T-helper 1 cell (primary cell): ENCODE measurements at regions not wholly inside any gene's neighbourhood (a gene's known extent, or its start where the extent isn't known, plus 50 kb on each side); places are given as distances from the start of the nearest gene placed in this dataset.

Experiments used
- DNase-seq, 5 donors: peaks; one replicate each; pipeline ENCODE4 v3.0.0-alpha.2; 2012 to 2020

DNA sequence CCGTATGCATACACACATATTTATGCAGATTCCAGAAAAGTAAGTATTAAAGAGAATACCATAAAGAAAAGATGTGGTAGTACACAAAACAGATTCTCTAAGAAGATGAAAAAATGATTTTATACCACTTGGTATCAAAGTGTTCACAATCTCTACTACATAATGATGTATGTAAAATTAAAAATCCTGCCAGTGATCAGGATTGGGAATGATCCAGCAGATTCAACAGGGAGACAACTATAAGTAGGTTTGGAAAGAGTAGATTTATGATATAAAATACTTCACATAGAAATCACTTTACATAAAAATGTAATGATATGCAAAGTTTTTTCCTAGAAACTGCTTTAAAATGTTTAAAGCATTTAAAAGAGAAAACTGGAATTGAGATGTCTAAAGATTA is 447.0 kb downstream of the CNTNAP4 start:
- DNase-seq: no peak

DNA sequence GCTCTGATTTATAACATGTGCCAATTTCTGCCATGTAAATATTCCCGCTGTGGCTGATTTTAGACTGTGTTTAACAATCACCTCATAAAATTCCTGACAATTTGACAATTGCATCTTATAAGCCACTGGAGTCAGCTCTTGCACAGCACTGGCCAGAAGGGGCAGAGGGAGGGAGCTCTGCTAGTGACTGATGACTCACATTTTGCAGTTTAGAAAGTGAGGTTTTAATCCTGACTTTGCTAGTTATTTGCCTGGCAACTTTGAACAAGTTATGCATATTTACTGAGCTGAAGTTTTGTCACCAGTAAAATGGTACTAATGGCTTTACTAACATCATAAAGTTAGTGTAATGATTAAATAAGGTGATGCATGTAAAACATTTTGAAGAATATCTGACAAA is 452.3 kb downstream of the CNTNAP4 start:
- no peak for DNase-seq

DNA sequence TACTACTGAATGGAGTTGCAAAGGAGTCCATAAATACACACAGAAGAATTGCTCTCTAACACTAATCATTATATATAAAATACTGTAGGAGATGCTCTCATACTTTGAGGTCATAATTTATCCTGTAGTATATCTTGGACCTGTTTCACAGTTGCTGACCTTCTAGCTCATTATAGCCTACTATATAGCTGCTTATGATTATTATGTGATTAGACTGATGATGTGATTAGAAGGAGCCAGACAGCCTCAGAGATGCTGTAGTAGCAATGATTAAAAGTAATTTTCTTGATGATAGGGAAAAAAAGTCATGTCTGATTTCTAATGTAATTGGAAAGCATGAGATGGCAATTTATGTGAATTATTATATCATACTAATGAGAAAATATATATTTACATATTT is 455.7 kb downstream of the CNTNAP4 start:
- no peak for DNase-seq

DNA sequence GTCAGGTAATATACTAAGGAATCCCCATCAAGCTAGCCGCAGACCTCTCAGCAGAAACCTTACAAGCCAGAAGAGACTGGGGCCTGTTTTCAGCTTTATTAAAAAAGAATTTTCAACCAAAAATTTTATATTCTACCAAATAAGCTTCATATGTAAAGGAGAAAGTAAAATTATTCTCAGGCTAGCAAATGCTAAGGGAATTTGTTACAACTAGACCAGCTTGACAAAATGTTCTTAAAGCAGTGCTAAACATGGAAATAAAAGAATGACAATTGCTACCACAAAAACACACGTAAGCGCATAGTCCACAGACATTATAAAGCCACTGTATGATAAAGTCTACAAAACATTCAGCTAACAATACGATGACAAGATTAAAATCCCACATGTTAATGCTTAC is 449.4 kb upstream of the MON1B start:
- no peak for DNase-seq

DNA sequence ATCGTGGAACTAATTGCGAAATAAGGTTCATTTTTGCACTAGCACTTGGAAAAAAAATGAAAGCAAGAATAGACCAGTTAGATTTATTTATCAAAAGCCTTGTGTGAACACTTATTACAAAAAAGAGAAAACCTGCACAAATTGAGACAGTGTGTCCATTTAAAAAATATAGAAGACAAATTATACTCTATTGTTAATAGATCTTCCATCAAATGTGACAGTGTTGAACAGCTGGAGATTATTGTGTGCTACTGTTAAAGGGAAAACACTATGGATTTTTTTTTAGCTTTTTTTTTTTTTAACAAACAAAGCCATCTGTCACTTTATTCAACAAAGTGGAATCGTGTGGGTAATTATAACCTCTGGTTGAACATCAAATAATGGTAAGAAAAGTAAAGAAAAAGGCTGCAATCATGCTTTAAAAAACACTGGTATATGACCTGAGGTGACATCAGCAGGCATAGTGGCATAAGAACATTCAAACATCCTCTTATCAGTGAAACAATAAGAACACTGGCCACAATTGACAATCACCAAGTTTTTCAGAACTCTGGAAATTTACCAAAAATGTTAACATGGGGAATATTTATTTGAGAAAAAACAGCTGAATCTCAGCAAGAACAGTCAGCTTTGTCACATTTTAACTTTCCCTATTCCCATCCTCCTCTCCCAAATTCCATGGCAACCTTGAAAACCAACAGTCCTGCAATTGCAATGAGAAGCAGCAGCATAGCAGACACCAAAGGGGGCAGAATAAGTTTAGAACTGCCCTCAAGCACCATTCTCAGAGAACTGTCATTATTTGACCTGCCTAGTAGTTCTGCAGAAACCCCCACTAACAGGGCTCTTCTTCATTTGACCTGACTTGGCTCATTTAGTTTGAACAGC is 442.3 kb upstream of the MON1B start:
- no peak for DNase-seq

DNA sequence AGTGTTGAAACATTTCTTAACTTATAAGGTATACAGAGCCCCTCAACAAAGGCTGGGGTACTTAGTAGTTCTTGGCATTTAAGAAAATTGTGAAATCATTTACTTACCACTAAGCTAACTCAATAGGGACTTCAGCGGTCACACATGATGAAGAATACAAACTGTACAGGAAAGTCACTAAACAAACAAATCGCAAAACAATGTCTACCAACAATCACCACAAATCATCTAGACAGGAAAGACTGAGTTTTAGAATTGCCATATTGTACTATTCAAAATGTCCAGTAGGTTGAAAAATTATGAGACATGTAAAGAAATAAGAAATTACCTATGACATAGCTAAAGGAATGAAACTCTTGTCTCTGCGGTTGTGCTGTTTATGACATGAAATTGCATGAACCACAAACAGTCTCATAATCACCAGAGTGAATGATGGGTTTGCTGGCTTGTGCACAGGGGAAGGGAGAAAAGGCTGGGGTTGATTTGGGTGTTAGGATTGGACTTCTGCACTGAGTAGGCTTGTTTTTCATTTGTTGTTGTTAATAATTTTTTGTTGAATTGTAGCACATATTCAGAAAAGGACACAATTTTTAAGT is 441.1 kb upstream of the MON1B start:
- DNase-seq: no peak

DNA sequence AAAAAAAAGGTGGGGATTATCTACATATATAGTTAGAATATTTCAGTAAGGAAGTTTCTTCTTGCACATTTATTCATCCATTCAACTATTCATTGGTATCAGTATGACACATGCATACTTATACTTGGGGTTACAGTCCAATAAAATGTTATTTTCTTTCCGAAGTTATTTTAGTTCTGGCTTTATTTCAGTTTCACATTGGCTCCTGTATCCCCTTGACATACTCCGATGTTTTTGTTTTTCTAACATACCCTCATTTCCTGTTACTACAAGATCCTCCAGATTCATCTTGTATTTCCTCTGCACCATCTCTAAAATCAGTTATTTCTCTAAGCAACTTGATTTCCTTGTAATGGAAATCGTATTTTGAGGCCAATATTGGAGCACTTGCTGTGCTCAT is 435.5 kb upstream of the MON1B start:
- DNase-seq: no peak

DNA sequence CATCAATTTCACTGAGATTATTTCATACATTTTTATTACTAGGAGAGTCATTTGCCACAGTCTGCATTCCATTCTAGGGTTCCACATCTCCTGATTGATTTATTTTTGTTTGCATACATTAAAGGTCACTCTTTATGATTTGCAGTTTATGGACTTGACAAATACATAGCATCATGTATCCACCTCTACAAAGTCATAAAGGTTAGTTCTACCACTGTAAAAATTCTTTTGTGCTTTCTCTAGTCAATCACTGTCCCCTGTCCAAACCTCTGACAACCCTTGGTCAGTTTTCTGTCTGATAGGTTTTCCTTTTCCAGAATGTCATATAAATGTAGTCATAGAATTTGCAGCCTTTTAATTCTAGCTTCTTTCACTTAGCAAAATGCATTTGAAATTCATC is 434.6 kb upstream of the MON1B start:
- DNase-seq: no peak

DNA sequence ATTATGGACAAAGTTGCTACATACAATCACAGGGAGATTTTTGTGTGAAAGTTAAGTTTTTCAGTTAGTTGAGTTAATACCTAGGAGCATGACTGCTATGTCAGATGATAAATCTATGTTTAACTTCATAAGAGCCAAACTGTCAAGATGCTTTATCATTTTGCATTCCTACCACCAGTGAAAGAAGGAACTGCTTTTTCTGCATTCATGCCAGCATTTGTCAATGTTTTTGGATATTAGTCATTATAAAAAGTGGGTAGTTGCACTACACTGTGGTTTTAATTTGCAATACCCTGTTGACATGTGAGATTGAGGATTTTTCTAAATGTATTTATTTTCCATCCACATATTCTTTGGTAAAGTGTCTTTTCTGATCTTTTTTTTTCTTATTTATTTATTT is 434.0 kb upstream of the MON1B start:
- no peak for DNase-seq

DNA sequence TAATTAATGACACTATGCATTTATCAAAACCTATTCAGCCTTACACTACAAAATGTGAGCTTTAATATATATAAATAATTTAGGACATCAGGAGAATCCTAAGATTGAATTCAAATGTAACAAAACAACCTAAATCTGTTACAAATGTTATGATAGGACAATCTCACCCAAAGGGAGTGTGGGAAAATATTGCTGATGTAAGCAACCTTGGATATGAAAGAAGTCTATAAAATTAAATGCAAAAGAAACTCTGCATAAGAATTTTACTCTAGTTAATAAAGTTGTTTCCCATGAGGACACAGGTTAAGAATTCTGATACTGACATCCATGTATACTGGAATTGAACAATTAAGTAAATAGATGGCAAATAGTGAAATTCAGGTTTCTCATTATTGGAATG is 424.5 kb upstream of the MON1B start:
- no peak for DNase-seq

DNA sequence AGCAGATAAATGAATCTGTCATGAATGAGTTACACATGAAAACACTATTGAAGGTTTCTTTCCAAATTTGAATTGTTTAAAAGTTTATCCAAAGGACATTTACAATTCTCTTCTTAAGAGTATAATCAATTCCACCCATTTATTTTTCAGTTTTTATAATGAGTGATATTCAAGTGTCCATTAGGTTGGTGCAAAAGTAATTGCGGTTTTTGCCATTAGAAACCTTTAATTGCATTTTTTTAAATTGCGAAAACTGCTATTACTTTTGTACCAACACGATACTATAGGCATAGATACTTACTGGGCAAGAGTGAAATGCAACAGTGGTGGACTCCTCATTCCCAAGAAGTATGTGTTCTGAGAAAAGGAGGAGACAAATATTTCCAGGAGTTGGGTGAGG is 422.7 kb upstream of the MON1B start:
- no peak for DNase-seq

DNA sequence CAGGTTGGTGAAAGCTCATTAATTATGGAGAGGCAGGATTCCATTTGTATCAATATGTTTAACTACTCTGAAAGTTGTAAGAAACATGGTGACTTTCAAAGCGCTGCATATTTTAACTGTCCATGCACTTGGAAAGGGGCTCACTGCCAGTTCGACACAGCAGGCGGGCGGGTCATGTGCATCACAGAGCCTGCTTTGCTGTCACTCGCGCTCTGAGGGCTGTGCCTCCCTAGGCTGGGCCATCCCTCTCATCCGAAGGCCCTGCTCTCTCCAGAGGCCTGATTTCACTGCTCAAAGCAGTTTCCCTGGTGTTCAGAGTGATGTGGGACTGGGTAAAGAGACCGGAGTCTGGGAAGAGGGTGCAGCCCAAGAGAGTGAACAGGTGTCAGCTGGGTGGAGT is 422.0 kb upstream of the MON1B start:
- no peak for DNase-seq

DNA sequence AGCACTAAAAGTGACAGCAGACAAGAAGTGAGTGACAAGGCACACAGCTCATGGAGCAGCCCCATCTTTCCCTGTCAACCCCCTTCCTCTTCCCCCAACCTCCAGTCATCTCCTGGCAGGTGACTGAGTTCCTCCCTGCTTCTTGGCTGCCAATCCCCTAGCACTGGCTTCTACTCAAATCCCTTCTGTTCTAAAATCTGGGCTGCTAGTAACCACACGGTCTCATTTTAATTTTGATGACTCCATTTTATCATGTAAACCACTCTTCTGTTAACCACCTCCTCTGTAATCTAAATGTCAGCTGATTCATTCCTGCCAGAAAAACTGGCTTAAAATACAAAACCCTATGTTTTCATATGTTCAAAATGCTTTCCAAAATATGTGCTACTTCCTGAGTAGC is 419.8 kb upstream of the MON1B start:
- no peak for DNase-seq

DNA sequence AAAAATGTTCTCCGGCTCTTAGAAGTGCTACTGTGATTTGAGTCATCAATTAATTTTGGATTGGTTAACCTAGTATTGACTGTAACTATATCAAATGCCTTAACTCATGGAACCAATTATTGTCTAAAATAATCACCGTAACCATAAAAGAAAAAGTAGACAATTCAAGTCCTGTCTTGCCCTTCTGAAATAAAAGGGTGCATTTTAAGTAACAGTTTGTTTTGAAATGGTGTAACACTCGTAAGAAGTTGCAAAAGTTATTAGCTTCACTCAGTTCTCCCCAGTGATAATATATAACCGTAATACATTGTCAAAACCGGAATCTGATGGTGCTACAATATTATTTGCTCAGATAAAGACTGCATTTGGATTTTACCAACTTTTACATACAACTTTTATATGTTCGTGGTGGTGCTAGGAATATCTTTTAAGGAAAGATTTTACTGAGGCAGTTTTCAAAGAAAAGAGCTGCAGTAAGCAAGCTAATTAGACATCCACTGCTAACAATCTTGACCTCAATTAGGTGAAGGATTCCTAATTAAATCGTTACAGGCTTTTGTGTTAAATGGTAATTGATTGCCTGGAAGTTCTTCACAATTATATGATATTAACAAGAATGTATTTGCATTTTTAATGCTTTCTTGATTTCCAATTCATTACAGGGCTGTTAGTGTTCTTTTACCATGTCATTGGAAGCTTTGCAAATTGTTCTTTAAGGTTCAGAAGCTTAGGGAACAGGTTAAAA is 413.1 kb upstream of the MON1B start:
- no peak for DNase-seq

DNA sequence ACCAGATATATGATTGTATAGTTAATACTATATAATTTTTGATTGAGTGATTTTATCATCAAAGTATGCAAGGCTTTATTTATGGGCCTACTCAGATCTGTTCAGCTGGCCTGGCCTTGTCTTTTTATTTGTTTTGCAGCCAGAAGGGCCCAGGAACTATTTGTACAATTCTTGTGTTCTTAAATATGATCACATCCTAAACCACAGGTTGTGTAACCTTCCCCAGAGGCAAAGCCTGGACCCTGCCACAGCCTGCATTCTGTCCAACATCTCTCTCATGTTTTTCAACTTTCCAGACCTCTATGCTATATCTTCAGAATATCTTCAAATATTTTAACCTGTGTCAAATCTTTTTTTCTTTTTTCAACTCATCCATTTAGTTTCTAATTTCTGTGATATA is 410.4 kb upstream of the MON1B start:
- no peak for DNase-seq

DNA sequence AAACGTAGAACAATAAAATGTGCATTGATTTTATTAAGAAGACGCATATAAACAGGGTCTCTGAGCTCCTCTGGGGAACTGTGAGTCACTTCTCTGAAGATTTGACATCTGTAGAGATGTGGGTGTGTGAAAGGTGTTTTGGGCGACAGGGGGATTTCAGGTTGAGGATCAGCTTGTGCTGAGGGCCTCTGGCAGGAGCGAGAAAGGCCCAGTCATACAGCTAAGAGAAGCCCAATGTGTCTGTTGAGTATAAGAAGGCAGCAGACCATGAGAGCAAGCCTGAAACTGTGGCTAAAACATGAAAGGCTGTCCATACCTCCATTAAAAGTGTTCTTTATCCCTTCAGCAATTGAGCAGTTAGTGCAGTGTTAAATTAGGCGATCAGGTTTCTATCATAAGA is 406.5 kb upstream of the MON1B start:
- DNase-seq: no peak

DNA sequence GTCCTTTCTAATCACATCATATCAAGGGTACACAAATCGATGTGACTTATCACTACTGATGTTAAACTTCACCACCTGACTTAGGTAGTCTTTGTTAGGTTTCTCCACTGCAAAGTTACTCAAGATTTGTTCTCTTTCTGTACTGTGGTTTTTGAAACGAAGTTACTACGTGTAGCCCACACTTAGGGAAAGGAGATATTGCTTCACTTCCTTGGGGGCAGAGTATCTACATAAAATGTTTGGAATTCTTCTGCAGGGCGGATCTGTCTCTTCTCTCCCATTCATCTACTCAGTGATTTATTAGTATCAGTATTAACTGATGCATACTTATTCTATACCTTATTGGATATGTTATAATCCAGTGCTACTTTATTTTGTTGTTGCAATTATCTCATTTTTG is 403.6 kb upstream of the MON1B start:
- DNase-seq: no peak

DNA sequence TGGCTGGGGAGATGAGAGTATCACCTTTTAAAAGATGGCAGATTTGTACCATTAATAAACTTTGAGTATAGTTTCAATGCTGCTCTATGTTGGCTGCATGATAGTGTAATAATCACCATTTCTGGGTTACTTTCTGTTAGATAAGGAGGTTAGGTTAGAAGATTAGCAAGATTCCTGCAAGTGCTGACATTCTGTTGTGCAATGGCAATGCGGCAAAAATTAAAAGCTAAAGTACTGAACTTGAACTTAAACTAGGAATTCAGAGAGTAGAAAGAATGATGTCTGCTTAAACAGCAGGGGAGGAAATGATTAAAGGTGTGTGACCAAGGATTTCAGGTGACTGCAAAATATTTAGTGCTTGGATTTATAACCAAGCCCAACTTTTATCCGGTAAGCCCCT is 399.8 kb upstream of the MON1B start:
- DNase-seq: no peak

DNA sequence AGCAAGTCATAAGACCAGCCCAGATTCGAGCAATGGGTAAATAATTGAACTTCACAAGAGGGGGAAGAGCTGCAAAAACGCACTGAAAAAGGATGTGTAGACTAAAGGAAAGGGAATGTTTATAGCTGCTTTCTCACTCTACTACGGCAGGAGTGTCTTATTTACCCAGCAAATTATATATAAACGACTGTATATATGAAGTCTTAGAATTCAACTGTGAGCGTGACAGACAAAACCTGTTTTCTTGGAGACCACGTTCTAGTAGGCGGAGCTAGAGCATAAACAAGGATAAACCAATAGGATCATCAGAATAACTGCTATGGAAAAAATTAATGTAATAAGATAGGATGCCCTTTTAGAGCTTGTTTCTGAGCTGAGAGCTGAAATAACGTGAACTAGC is 394.6 kb upstream of the MON1B start:
- DNase-seq: no peak

DNA sequence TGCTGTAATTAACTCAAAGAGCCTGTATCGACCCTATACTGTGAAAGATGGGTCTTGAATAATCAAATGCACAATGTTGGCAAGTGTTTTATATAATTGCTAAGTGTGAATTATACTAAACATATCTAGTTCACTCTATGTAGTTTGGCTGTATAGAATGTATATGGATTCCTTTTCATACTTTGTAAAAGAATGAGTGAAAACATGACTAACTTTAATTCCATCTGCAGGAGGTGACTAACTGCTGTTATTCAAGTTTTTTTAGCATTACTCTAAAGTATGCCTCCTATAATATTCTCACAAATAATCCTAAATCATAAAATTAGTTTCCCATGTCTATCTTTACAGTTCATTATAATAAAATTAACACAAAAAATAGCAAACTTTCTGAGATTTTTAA is 394.0 kb upstream of the MON1B start:
- DNase-seq: no peak

DNA sequence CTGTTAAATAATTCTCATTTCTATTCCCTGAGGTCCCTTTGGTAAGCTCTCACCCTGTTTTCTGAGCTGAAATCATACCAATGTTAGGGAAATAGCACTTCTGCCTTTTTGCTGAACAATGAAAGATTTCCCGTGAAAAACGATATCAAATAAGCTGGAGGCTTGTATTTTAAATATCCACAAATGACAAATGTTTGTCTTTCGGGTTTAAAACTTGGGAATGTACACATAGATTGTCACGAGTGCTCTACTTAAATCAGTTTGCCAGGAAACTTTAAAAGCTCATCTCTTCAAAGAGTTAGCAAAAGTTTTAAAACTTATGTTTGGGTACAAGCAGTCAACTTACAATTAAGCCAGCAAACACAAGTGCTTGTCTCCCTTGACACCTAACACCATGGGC is 393.5 kb upstream of the MON1B start:
- no peak for DNase-seq

DNA sequence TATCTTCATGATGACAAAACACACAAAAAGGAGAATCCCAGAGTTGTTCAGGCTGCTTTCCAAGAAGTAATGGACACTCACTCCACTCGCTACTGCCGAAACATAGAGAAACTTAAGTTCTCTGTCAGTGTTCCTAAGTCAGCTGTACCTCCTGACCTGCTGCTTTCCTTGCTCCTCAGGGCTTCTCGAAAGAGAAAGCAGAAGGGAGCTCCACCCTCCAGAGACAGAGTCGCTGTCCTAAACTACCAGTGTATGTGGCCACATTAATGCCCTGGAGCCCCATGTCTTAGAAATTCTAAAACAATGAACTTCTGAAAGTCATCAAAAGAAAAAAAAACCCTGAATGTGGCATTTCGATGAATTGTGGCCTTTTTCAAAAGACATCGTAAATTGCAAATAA is 390.8 kb upstream of the MON1B start:
- no peak for DNase-seq

DNA sequence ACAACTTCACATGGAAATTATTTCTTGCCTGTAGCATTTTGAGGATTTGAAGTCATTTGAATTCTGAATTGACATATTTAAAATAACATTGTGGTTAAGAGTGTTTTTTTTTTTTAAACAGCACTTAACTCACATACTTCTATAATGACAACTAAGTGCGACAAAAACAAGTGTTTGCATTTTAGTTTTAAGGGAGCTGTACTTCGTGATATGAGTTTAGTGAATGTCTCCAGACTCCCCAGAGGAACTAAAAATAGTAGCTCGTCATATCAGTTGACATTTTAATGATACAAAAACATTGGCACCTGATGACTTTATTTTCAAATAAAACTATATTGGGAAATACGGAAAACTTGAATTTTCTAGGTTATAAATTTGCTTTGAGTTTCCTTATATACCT is 389.6 kb upstream of the MON1B start:
- DNase-seq: no peak

DNA sequence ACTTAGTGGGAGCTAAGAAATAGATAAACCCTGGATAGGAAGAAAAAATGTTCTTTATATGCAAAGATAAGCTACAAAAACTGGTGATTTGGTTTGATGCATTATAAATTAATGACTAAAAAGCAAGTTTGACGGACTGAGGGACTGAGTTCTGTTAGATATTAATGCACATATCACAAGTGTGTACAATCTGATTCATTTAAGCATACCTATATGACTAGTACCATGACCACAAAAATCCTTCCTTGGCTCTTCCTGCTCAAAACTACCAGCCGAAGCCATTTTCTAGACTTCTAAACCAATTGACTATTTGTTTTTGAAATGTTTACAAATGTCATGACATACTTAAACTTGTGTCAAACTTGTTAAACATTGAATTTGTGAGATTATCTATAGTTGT is 374.5 kb upstream of the MON1B start:
- no peak for DNase-seq
